GM23338 (cell line): ENCODE measurements at regions not wholly inside any gene's neighbourhood (a gene's known extent, or its start where the extent isn't known, plus 50 kb on each side); places are given as distances from the start of the nearest gene placed in this dataset.

ENCODE experiments used
- ATAC-seq: fragments of 200-7000 bp; cut with Tn5 transposase; 3 replicates; pipeline ENCODE4 v1.9.1; 2020
- DNase-seq: peaks from one replicate; pipeline ENCODE4 v3.0.0-alpha.2; 2015; ENCODE audit warnings: low spot score
- H2AFZ ChIP-seq: fragments of 200-600 bp; sonication (generic); 2 replicates; pipeline ENCODE4 v1.8.0; 2016; ENCODE audit warnings: antibody characterized with exemption, mild to moderate bottlenecking, moderate library complexity
- H3F3A ChIP-seq: fragments of 200-600 bp; sonication (generic); replicated peaks from 2 replicates; pipeline ENCODE4 v1.8.0; 2017; ENCODE audit warnings: antibody characterized with exemption, mixed run types, low read depth
- H3K27ac ChIP-seq: fragments of 200-600 bp; sonication (generic); 2 replicates; pipeline ENCODE4 v1.6.1; 2016; ENCODE audit warnings: low read depth
- H3K27me3 ChIP-seq: fragments of 200-600 bp; sonication (generic); 2 replicates; pipeline ENCODE4 v1.8.0; 2016; ENCODE audit warnings: mild to moderate bottlenecking, mixed run types, moderate library complexity; ENCODE audit not compliant: insufficient read depth
- H3K36me3 ChIP-seq: fragments of 200-600 bp; sonication (generic); 2 replicates; pipeline ENCODE4 v1.8.0; 2016; ENCODE audit warnings: mild to moderate bottlenecking; ENCODE audit not compliant: insufficient read depth
- H3K4me1 ChIP-seq: fragments of 200-600 bp; sonication (generic); 2 replicates; pipeline ENCODE4 v1.8.0; 2016; ENCODE audit warnings: mild to moderate bottlenecking, moderate library complexity; ENCODE audit not compliant: insufficient read depth
- H3K4me2 ChIP-seq: fragments of 200-600 bp; sonication (generic); 2 replicates; pipeline ENCODE4 v1.7.1; 2017; ENCODE audit warnings: mixed run types
- H3K4me3 ChIP-seq: fragments of 200-600 bp; sonication (generic); 2 replicates; pipeline ENCODE4 v1.6.1; 2016; ENCODE audit warnings: mixed run types
- H3K79me2 ChIP-seq: fragments of 200-600 bp; sonication (generic); replicated peaks from 2 replicates; pipeline ENCODE4 v1.8.0; 2017; ENCODE audit warnings: mild to moderate bottlenecking; ENCODE audit not compliant: insufficient read depth
- H3K9me2 ChIP-seq: fragments of 200-600 bp; sonication (generic); 2 replicates; pipeline ENCODE4 v1.8.0; 2017; ENCODE audit not compliant: insufficient read depth
- H4K20me1 ChIP-seq: fragments of 200-600 bp; sonication (generic); replicated peaks from 2 replicates; pipeline ENCODE4 v1.8.0; 2017; ENCODE audit warnings: mild to moderate bottlenecking; ENCODE audit not compliant: insufficient read depth
- H3K27ac Mint-ChIP-seq: 2 replicates; pipeline ENCODE4 v1.8.0; 2020; ENCODE audit warnings: inconsistent platforms, mild to moderate bottlenecking, moderate library complexity, mixed read lengths
- H3K27me3 Mint-ChIP-seq: 3 replicates; pipeline ENCODE4 v1.8.0; 2022; ENCODE audit warnings: low read depth, mild to moderate bottlenecking, moderate library complexity, mixed read lengths, inconsistent platforms; ENCODE audit not compliant: insufficient read depth, poor library complexity
- H3K36me3 Mint-ChIP-seq: 3 replicates; pipeline ENCODE4 v1.8.0; 2021; ENCODE audit warnings: low read depth, mild to moderate bottlenecking, inconsistent platforms, moderate library complexity, mixed read lengths
- H3K4me1 Mint-ChIP-seq: 3 replicates; pipeline ENCODE4 v1.8.0; 2020; ENCODE audit warnings: mild to moderate bottlenecking, inconsistent platforms, mixed read lengths
- H3K4me3 Mint-ChIP-seq: 3 replicates; pipeline ENCODE4 v1.8.0; 2021; ENCODE audit warnings: moderate library complexity, mild to moderate bottlenecking, inconsistent platforms, mixed read lengths
- H3K9me3 Mint-ChIP-seq: 3 replicates; pipeline ENCODE4 v1.8.0; 2020; ENCODE audit warnings: moderate library complexity, mild to moderate bottlenecking, inconsistent platforms, mixed read lengths
- CREB1 ChIP-seq: fragments of 250-450 bp; sonication (Bioruptor Pico); IDR thresholded peaks from 2 replicates; pipeline ENCODE4 v1.5.0; 2020; ENCODE audit warnings: low read depth, mild to moderate bottlenecking, moderate library complexity
- EZH2 ChIP-seq: fragments of 200-600 bp; sonication (generic); IDR thresholded peaks from one replicate; pipeline ENCODE4 v1.8.0; 2017; ENCODE audit warnings: antibody characterized with exemption, mild to moderate bottlenecking, low read depth; ENCODE audit not compliant: unreplicated experiment
- EZH2phosphoT487 ChIP-seq: fragments of 200-600 bp; sonication (generic); IDR thresholded peaks from one replicate; pipeline ENCODE4 v1.8.1; 2018; ENCODE audit warnings: antibody characterized with exemption; ENCODE audit not compliant: unreplicated experiment
- JUNB ChIP-seq: IDR thresholded peaks from one replicate; pipeline ENCODE4 v1.6.1; 2016; ENCODE audit warnings: antibody characterized with exemption; ENCODE audit not compliant: unreplicated experiment
- NANOG ChIP-seq: IDR thresholded peaks from 2 replicates; pipeline ENCODE4 v1.6.1; 2016; ENCODE audit warnings: antibody characterized with exemption, borderline replicate concordance
- POLR2AphosphoS5 ChIP-seq: IDR thresholded peaks from 2 replicates; pipeline ENCODE4 v1.6.1; 2016; ENCODE audit warnings: antibody characterized with exemption, low read depth
- STAT1 ChIP-seq: IDR thresholded peaks from one replicate; pipeline ENCODE4 v1.6.1; 2016; ENCODE audit warnings: antibody characterized with exemption; ENCODE audit not compliant: unreplicated experiment
- ZNF114 ChIP-seq: fragments of 250-450 bp; sonication (Bioruptor Pico); IDR thresholded peaks from 2 replicates; pipeline ENCODE4 v1.5.0; 2020; ENCODE audit warnings: mild to moderate bottlenecking, moderate library complexity
- ZNF331 ChIP-seq: fragments of 250-450 bp; sonication (Bioruptor Pico); IDR thresholded peaks from 2 replicates; pipeline ENCODE4 v1.5.0; 2020; ENCODE audit warnings: low read depth, mild to moderate bottlenecking, moderate library complexity
- TF ChIP-seq, protein P1 (sequence below): IDR thresholded peaks from 2 replicates; pipeline ENCODE4 v1.6.1; 2016; ENCODE audit warnings: antibody characterized with exemption
- TF ChIP-seq, protein P2 (sequence below), 2 experiments: fragments of 200-600 bp in 1 of 2; sonication (generic) in 1 of 2; conservative IDR thresholded peaks; 2 replicates each; pipeline versions ENCODE4 v1.5.1 to v1.6.1; 2016 to 2017; ENCODE audit warnings: antibody characterized with exemption in 2 of 2, low read depth in 2 of 2, mild to moderate bottlenecking in 2 of 2, moderate library complexity in 1 of 2
- TF ChIP-seq, protein P3 (sequence below): IDR thresholded peaks from one replicate; pipeline ENCODE4 v1.6.1; 2018; ENCODE audit warnings: antibody characterized with exemption; ENCODE audit not compliant: unreplicated experiment
- TF ChIP-seq, protein P4 (sequence below): fragments of 250-450 bp; sonication (Bioruptor Pico); IDR thresholded peaks from 2 replicates; pipeline ENCODE4 v1.5.0; 2020; ENCODE audit warnings: mild to moderate bottlenecking, moderate library complexity

DNA sequence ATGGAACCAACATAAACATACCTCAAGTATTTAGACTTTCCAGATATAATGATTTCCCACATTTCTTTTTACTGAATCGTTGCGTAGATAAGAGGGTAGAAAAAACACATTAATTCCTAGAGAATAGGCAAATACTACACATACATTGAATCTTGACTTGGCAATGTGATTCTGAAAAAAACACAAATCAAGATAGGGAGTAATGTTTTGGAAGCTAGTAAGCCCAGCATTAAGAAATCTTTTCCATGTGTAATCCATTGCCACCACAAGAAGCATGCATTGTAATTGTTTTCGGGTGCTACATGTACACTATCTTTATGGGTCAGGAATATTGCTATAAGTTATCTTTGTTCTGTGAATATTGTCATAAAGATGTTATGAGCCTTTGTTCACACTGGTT, 269.8 kb upstream of the PDGFD start:
- Histone ChIP-seq H3K9me2 (no peaks in the 10 kb centered on the region), H3K36me3 (no peaks in the 10 kb centered on the region), H3K79me2 (no peaks in the 10 kb centered on the region), H3F3A (no peaks in the 10 kb centered on the region), H3K4me3 (no peak overlapping the region), H4K20me1 (no peaks in the 10 kb centered on the region), H3K27ac (no peak overlapping the region), H2AFZ (no peak overlapping the region), H3K4me2 (no peak overlapping the region), H3K4me1 (peaks cover 3% of the 10 kb centered on the region; the same call in 1 of the 2 replicates), H3K27me3 (no peaks in the 10 kb centered on the region)
- H3K4me3 Mint-ChIP-seq: no peak overlapping the region
- TF ChIP-seq, protein P1, sequence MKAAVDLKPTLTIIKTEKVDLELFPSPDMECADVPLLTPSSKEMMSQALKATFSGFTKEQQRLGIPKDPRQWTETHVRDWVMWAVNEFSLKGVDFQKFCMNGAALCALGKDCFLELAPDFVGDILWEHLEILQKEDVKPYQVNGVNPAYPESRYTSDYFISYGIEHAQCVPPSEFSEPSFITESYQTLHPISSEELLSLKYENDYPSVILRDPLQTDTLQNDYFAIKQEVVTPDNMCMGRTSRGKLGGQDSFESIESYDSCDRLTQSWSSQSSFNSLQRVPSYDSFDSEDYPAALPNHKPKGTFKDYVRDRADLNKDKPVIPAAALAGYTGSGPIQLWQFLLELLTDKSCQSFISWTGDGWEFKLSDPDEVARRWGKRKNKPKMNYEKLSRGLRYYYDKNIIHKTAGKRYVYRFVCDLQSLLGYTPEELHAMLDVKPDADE: no peak
- TF ChIP-seq, protein P2, sequence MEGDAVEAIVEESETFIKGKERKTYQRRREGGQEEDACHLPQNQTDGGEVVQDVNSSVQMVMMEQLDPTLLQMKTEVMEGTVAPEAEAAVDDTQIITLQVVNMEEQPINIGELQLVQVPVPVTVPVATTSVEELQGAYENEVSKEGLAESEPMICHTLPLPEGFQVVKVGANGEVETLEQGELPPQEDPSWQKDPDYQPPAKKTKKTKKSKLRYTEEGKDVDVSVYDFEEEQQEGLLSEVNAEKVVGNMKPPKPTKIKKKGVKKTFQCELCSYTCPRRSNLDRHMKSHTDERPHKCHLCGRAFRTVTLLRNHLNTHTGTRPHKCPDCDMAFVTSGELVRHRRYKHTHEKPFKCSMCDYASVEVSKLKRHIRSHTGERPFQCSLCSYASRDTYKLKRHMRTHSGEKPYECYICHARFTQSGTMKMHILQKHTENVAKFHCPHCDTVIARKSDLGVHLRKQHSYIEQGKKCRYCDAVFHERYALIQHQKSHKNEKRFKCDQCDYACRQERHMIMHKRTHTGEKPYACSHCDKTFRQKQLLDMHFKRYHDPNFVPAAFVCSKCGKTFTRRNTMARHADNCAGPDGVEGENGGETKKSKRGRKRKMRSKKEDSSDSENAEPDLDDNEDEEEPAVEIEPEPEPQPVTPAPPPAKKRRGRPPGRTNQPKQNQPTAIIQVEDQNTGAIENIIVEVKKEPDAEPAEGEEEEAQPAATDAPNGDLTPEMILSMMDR (conservative IDR thresholded peaks at IDR 0.05; ENCODE audit: low read depth in 2 of 2): no peak
- TF ChIP-seq STAT1: no peak
- TF ChIP-seq, protein P3, sequence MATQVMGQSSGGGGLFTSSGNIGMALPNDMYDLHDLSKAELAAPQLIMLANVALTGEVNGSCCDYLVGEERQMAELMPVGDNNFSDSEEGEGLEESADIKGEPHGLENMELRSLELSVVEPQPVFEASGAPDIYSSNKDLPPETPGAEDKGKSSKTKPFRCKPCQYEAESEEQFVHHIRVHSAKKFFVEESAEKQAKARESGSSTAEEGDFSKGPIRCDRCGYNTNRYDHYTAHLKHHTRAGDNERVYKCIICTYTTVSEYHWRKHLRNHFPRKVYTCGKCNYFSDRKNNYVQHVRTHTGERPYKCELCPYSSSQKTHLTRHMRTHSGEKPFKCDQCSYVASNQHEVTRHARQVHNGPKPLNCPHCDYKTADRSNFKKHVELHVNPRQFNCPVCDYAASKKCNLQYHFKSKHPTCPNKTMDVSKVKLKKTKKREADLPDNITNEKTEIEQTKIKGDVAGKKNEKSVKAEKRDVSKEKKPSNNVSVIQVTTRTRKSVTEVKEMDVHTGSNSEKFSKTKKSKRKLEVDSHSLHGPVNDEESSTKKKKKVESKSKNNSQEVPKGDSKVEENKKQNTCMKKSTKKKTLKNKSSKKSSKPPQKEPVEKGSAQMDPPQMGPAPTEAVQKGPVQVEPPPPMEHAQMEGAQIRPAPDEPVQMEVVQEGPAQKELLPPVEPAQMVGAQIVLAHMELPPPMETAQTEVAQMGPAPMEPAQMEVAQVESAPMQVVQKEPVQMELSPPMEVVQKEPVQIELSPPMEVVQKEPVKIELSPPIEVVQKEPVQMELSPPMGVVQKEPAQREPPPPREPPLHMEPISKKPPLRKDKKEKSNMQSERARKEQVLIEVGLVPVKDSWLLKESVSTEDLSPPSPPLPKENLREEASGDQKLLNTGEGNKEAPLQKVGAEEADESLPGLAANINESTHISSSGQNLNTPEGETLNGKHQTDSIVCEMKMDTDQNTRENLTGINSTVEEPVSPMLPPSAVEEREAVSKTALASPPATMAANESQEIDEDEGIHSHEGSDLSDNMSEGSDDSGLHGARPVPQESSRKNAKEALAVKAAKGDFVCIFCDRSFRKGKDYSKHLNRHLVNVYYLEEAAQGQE: no peak
- TF ChIP-seq NANOG: no peak
- no peak for TF ChIP-seq ZNF114 (CRISPR knock-in tag)
- no peak for TF ChIP-seq POLR2AphosphoS5
- TF ChIP-seq ZNF331 (CRISPR knock-in tag): no peak
- no peak for TF ChIP-seq EZH2
- TF ChIP-seq, protein P4, sequence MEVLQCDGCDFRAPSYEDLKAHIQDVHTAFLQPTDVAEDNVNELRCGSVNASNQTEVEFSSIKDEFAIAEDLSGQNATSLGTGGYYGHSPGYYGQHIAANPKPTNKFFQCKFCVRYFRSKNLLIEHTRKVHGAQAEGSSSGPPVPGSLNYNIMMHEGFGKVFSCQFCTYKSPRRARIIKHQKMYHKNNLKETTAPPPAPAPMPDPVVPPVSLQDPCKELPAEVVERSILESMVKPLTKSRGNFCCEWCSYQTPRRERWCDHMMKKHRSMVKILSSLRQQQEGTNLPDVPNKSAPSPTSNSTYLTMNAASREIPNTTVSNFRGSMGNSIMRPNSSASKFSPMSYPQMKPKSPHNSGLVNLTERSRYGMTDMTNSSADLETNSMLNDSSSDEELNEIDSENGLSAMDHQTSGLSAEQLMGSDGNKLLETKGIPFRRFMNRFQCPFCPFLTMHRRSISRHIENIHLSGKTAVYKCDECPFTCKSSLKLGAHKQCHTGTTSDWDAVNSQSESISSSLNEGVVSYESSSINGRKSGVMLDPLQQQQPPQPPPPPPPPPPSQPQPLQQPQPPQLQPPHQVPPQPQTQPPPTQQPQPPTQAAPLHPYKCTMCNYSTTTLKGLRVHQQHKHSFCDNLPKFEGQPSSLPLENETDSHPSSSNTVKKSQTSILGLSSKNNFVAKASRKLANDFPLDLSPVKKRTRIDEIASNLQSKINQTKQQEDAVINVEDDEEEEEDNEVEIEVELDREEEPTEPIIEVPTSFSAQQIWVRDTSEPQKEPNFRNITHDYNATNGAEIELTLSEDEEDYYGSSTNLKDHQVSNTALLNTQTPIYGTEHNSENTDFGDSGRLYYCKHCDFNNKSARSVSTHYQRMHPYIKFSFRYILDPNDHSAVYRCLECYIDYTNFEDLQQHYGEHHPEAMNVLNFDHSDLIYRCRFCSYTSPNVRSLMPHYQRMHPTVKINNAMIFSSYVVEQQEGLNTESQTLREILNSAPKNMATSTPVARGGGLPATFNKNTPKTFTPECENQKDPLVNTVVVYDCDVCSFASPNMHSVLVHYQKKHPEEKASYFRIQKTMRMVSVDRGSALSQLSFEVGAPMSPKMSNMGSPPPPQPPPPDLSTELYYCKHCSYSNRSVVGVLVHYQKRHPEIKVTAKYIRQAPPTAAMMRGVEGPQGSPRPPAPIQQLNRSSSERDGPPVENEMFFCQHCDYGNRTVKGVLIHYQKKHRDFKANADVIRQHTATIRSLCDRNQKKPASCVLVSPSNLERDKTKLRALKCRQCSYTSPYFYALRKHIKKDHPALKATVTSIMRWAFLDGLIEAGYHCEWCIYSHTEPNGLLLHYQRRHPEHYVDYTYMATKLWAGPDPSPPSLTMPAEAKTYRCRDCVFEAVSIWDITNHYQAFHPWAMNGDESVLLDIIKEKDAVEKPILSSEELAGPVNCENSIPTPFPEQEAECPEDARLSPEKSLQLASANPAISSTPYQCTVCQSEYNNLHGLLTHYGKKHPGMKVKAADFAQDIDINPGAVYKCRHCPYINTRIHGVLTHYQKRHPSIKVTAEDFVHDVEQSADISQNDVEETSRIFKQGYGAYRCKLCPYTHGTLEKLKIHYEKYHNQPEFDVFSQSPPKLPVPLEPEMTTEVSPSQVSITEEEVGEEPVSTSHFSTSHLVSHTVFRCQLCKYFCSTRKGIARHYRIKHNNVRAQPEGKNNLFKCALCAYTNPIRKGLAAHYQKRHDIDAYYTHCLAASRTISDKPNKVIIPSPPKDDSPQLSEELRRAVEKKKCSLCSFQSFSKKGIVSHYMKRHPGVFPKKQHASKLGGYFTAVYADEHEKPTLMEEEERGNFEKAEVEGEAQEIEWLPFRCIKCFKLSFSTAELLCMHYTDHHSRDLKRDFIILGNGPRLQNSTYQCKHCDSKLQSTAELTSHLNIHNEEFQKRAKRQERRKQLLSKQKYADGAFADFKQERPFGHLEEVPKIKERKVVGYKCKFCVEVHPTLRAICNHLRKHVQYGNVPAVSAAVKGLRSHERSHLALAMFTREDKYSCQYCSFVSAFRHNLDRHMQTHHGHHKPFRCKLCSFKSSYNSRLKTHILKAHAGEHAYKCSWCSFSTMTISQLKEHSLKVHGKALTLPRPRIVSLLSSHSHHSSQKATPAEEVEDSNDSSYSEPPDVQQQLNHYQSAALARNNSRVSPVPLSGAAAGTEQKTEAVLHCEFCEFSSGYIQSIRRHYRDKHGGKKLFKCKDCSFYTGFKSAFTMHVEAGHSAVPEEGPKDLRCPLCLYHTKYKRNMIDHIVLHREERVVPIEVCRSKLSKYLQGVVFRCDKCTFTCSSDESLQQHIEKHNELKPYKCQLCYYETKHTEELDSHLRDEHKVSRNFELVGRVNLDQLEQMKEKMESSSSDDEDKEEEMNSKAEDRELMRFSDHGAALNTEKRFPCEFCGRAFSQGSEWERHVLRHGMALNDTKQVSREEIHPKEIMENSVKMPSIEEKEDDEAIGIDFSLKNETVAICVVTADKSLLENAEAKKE (CRISPR knock-in tag): no peak
- no peak for TF ChIP-seq CREB1 (CRISPR knock-in tag)
- TF ChIP-seq EZH2phosphoT487: no peak
- TF ChIP-seq JUNB: no peak
- H3K4me1 Mint-ChIP-seq: peaks cover 14% of the 10 kb centered on the region
- ATAC-seq (no peak), DNase-seq (no peak)
- H3K27me3 Mint-ChIP-seq: no peaks in the 10 kb centered on the region
- H3K9me3 Mint-ChIP-seq: no peaks in the 10 kb centered on the region; the same call in 2 of the 3 replicates
- H3K27ac Mint-ChIP-seq: no peak overlapping the region
- peaks cover 4% of the 10 kb centered on the region; the same call in 2 of the 3 replicates for H3K36me3 Mint-ChIP-seq
